ENCODE measurements at regions not wholly inside any gene's neighbourhood (a gene's known extent, or its start where the extent isn't known, plus 50 kb on each side); places are given as distances from the start of the nearest gene placed in this dataset.

DNA sequence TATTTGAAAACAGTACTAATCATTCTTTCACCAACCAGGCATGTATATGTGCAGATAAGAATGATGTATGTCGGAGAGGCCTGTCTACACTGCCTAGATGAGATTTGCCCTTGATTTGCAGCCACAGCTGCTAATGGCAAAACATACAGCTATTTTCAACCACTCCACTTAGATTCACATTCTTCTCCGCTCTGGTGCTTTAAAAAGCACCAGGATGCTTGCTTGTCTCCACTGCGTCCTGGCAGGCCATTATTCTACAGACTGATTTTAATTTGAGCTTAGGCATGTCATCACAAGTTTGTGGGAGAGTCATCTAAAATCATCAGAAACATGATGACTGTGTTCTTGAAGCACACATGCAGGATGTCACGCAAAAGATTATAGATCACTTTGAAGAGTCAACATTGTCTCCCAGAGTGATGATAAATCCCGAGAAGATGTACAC lies 119.0 kb upstream of the NRIP1 start:
- WGBS, 2 donors, result 54 to 62% methylated on average over 5 of the region's 5 CpGs
- DNase-seq (no peak), ATAC-seq (no peak)
- no peaks in the 10 kb centered on the region for H3K36me3 ChIP-seq
- intact Hi-C loops (cut with DNase I), result no loop called here
- H3K4me3 ChIP-seq, result no peak overlapping the region
- TF ChIP-seq, protein P1, sequence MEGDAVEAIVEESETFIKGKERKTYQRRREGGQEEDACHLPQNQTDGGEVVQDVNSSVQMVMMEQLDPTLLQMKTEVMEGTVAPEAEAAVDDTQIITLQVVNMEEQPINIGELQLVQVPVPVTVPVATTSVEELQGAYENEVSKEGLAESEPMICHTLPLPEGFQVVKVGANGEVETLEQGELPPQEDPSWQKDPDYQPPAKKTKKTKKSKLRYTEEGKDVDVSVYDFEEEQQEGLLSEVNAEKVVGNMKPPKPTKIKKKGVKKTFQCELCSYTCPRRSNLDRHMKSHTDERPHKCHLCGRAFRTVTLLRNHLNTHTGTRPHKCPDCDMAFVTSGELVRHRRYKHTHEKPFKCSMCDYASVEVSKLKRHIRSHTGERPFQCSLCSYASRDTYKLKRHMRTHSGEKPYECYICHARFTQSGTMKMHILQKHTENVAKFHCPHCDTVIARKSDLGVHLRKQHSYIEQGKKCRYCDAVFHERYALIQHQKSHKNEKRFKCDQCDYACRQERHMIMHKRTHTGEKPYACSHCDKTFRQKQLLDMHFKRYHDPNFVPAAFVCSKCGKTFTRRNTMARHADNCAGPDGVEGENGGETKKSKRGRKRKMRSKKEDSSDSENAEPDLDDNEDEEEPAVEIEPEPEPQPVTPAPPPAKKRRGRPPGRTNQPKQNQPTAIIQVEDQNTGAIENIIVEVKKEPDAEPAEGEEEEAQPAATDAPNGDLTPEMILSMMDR (IDR thresholded peaks at IDR 0.05), result no peak
- no peaks in the 10 kb centered on the region for H3K27me3 ChIP-seq
- peaks cover 0 to 6% (median 0%) of the 10 kb centered on the region in 11 donors for H3K9me3 ChIP-seq
- no peak overlapping the region for H3K27ac ChIP-seq
- H3K4me1 ChIP-seq, result no peaks in the 10 kb centered on the region

DNA sequence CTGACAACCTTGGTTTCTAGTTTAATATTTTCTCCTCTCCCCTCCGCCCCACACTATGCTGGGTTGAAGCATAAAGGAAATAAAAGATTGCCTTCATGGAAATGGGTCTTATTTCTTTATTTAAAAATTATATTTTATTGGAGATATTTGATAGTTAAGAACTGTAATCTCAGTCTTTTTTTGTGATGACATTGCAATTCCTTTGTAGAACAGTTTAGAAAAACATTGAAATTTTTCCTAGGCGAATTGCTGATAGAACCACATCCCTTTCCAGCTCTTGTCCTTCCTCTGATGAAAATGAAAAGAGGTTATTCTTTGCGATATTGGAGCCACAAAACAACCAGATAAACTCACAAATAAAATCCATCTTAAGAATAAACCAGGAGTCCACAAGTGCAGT lies 125.6 kb upstream of the NRIP1 start:
- 91 to 92% methylated on average over 3 of the region's 3 CpGs for WGBS, 2 donors

DNA sequence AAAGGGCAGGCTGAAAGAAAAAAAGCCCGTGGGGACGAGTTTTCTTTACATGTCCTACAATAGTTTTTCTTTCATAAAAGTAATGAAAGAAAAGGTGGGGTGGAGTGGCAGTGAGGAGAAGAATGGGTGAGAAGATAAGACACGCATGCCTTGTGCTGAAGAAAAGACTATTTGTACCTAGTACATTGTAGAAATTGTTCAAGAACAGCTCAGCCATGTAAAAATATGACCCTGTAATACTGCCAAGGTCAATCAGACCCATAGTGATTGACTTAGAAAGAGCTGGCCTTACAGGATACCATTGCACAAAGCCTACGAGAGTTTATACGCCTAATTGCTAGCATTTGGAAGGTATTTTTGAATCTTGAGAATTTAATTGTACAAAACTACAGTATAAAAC lies 126.0 kb upstream of the NRIP1 start:
- no peaks in the 10 kb centered on the region for H3K4me1 ChIP-seq
- 85 to 91% methylated on average over 5 of the region's 5 CpGs for WGBS, 2 donors

More for the DNA sequence above, 125.6 kb upstream of the NRIP1 start:
- Histone ChIP-seq H3K27ac (no peak overlapping the region), H3K4me1 (no peaks in the 10 kb centered on the region), H3K9me3 (no peaks in the 10 kb centered on the region), H3K36me3 (no peaks in the 10 kb centered on the region), H3K4me3 (no peak overlapping the region), H3K27me3 (no peaks in the 10 kb centered on the region)
- ATAC-seq (no peak), DNase-seq (no peak)
- intact Hi-C loops (cut with DNase I), result no loop called here
- TF ChIP-seq, protein P1 (IDR thresholded peaks at IDR 0.05), result no peak

DNA sequence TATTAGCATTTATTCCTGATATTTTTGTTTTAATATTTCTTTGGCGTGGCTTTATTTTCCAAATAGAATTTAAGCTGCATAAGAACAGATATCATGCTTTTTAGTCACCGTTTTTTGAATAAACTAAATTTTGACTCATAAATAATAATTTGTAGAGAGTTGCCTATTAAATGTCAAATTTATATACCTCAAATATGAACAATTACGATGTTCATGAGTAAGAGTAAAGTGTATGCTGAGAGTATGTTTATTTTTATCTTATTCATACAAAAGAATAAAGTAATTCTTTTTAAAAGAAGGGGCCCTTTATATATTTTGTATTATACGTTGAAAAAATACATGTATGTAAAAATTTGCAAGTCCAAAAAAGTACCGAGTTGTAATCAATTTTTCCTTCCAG lies 126.5 kb upstream of the NRIP1 start:
- intact Hi-C loops (cut with DNase I), result no loop called here
- 95% methylated on average over 5 of the region's 5 CpGs for WGBS, 2 donors
- TF ChIP-seq, protein P1 (IDR thresholded peaks at IDR 0.05), result no peak
- ATAC-seq, result no peak
- Histone ChIP-seq H3K36me3 (no peaks in the 10 kb centered on the region), H3K4me3 (no peak overlapping the region), H3K9me3 (no peaks in the 10 kb centered on the region), H3K4me1 (no peaks in the 10 kb centered on the region), H3K27me3 (no peaks in the 10 kb centered on the region), H3K27ac (no peak overlapping the region)
- no peak for DNase-seq

More for the DNA sequence above, 126.0 kb upstream of the NRIP1 start:
- Histone ChIP-seq H3K27ac (no peak overlapping the region), H3K36me3 (no peaks in the 10 kb centered on the region), H3K9me3 (no peaks in the 10 kb centered on the region), H3K27me3 (no peaks in the 10 kb centered on the region), H3K4me3 (no peak overlapping the region)
- ATAC-seq, result no peak
- intact Hi-C loops (cut with DNase I), result no loop called here
- TF ChIP-seq, protein P1 (IDR thresholded peaks at IDR 0.05), result no peak
- DNase-seq, result no peak
